Stomach (tissue), 8 donors: ENCODE measurements at regions not wholly inside any gene's neighbourhood (a gene's known extent, or its start where the extent isn't known, plus 50 kb on each side); places are given as distances from the start of the nearest gene placed in this dataset.
A peak's percentile ranks its signal among the peaks of the same experiment; 100 is the strongest.

Experiments
- DNase-seq, 2 donors: peaks; one replicate each; pipeline versions ENCODE4 v3.0.0 to v3.0.0-alpha.2; 2013 to 2019
- H3K27ac ChIP-seq, 5 donors: fragments of 200-600 bp in 4 of 5; sonication (generic) in 4 of 5; one replicate each; pipeline ENCODE4 v1.5.1; 2013 to 2019; ENCODE audit warnings: mild to moderate bottlenecking in 1 of 5, moderate library complexity in 1 of 5
- H3K27me3 ChIP-seq, 3 donors: fragments of 200-600 bp; sonication (generic); one replicate each; pipeline ENCODE4 v1.5.1; 2017 to 2019; ENCODE audit warnings: mixed run types in 1 of 3
- H3K36me3 ChIP-seq, 4 donors: fragments of 200-600 bp; sonication (generic); 1 replicate in 3 of 4; 2 replicates in 1 of 4; pipeline ENCODE4 v1.5.1; 2016 to 2019
- H3K4me1 ChIP-seq, 4 donors: fragments of 200-600 bp; sonication (generic); one replicate each; pipeline ENCODE4 v1.5.1; 2016 to 2019
- H3K4me3 ChIP-seq, 4 donors: fragments of 200-600 bp; sonication (generic) in 3 of 4; one replicate each; pipeline ENCODE4 v1.5.1; 2016 to 2019; ENCODE audit warnings: mild to moderate bottlenecking in 1 of 4
- H3K9me3 ChIP-seq, 4 donors: fragments of 200-600 bp; sonication (generic); one replicate each; pipeline ENCODE4 v1.5.1; 2016 to 2019
- EP300 ChIP-seq: sonication (generic); formaldehyde crosslinking; IDR thresholded peaks from one replicate; pipeline ENCODE4 v1.6.1; 2017; ENCODE audit warnings: antibody characterized with exemption
- POLR2A ChIP-seq, 4 donors: fragments of 450-650 bp; IDR thresholded peaks; one replicate each; pipeline ENCODE4 v1.6.1; 2016; ENCODE audit warnings: antibody characterized with exemption in 4 of 4, control low read depth in 2 of 4, mild to moderate bottlenecking in 1 of 4, moderate library complexity in 1 of 4
- POLR2AphosphoS5 ChIP-seq, 3 donors: sonication (generic); formaldehyde crosslinking; IDR thresholded peaks; one replicate each; pipeline ENCODE4 v1.6.1; 2016; ENCODE audit warnings: antibody characterized with exemption in 3 of 3
- WGBS, 5 donors: extraction: QIAGEN DNeasy Blood & Tissue Kit in 3 of 5; methylation state at CpG; one replicate each; pipeline versions ENCODE4 v1.1.5 to v1.1.7; 2013 to 2018; 5-methylcytosine and 5-hydroxymethylcytosine counted together
- intact Hi-C: fragments of 100-400 bp; cut with DNase I; formaldehyde crosslinking; loops from one replicate; pipeline ENCODE4 v1.15.1; 2023; ENCODE audit warnings: low total_unique reads
- TF ChIP-seq, protein P1 (sequence below), 7 experiments: fragments of 450-650 bp in 4 of 7; fragments of 200-600 bp in 3 of 7; sonication (generic) in 3 of 7; IDR thresholded peaks; one replicate each; pipeline ENCODE4 v1.5.1; 2016 to 2019; ENCODE audit warnings: antibody characterized with exemption in 7 of 7, control low read depth in 2 of 7, mild to moderate bottlenecking in 1 of 7
- donor health status: healthy with polysubstance abuse.
- donor health status: Bipolar disorder and iron deficiency.
- donor health status: healthy.

DNA sequence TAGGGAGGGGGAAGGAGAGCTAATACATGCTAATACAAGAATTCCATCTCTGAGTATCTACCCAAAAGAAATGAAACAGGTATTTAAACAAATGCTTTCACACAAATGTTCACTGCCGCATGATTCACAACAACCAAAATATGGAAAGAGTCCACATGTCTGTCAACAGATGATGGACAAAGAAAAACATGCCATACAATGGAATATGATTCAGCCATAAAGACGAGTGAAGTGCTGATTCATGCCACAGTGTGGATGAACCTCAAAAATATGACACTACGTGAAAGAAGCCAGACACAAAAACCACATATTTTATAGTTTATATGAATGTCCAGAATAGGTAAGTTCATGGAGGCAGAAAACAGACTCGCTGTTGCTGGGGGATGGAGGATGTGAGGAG, 321.4 kb downstream of the FOXL1 start:
- no peak for DNase-seq
- TF ChIP-seq EP300, result no peak
- TF ChIP-seq POLR2A (IDR thresholded peaks at IDR 0.05), result no peak
- TF ChIP-seq, protein P1, sequence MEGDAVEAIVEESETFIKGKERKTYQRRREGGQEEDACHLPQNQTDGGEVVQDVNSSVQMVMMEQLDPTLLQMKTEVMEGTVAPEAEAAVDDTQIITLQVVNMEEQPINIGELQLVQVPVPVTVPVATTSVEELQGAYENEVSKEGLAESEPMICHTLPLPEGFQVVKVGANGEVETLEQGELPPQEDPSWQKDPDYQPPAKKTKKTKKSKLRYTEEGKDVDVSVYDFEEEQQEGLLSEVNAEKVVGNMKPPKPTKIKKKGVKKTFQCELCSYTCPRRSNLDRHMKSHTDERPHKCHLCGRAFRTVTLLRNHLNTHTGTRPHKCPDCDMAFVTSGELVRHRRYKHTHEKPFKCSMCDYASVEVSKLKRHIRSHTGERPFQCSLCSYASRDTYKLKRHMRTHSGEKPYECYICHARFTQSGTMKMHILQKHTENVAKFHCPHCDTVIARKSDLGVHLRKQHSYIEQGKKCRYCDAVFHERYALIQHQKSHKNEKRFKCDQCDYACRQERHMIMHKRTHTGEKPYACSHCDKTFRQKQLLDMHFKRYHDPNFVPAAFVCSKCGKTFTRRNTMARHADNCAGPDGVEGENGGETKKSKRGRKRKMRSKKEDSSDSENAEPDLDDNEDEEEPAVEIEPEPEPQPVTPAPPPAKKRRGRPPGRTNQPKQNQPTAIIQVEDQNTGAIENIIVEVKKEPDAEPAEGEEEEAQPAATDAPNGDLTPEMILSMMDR (IDR thresholded peaks at IDR 0.05), result no peak
- TF ChIP-seq POLR2AphosphoS5 (IDR thresholded peaks at IDR 0.05), result no peak
- no peaks in the 10 kb centered on the region for H3K9me3 ChIP-seq
- no peak overlapping the region for H3K4me3 ChIP-seq
- no peak overlapping the region for H3K27ac ChIP-seq
- no peaks in the 10 kb centered on the region for H3K36me3 ChIP-seq
- 76 to 89% (median 82%) methylated on average over 4 of the region's 4 CpGs for WGBS, 5 donors
- H3K4me1 ChIP-seq, result no peaks in the 10 kb centered on the region
- intact Hi-C loops, result no loop called here
- peaks cover 0 to 27% (median 5%) of the 10 kb centered on the region in 3 donors for H3K27me3 ChIP-seq

DNA sequence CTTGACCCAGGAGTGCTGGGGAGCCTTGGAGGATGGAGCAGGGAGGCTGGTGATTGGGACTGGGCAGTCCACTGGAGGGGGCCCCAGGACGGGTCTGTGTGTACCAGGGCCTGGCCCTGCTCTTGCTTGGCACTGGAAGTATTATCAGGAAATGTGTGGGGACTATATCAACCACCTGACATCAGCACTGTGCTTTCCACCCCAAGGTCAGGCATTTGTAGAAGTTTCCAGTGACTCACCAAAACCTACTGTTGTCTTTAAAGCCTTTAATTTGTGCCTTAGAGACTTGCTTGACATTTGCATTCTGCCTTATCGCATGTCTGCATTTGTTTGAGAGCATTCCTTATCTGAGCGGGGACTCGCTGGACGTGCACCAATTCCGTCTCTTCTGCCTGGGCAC, 323.1 kb downstream of the FOXL1 start:
- H3K9me3 ChIP-seq, result no peaks in the 10 kb centered on the region
- H3K4me3 ChIP-seq, result no peak overlapping the region
- no peak for TF ChIP-seq POLR2A (IDR thresholded peaks at IDR 0.05)
- no peak for TF ChIP-seq POLR2AphosphoS5 (IDR thresholded peaks at IDR 0.05)
- TF ChIP-seq, protein P1 (IDR thresholded peaks at IDR 0.05), result no peak
- no peak for TF ChIP-seq EP300
- no peaks in the 10 kb centered on the region for H3K4me1 ChIP-seq
- no peaks in the 10 kb centered on the region for H3K36me3 ChIP-seq
- DNase-seq, result peak in 1 of 2 donors; percentile 67
- intact Hi-C loops, result no loop called here
- no peak overlapping the region for H3K27ac ChIP-seq
- 21 to 55% (median 41%) methylated on average over 6 of the region's 6 CpGs for WGBS, 5 donors
- peaks cover 0 to 16% (median 0%) of the 10 kb centered on the region in 3 donors for H3K27me3 ChIP-seq

DNA sequence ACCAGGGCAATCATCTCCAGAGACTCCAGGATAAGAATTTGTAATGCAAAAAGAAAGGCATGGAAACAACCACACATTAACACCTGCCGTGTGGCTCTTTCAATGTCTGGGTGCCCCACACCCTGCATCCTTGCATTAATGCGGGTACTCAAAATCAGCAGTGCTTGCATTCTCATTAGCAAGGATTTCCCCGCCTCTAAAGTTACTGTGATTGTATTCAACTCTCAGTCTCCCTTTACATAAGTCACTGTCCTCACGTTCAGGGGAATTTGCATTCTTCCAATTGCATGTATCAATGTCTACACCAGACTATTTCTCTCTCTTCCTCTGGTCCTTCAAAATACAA, 324.3 kb downstream of the FOXL1 start:
- Histone ChIP-seq H3K4me3 (no peak overlapping the region), H3K27me3 (peaks cover 0 to 20% (median 0%) of the 10 kb centered on the region in 3 donors), H3K36me3 (no peaks in the 10 kb centered on the region), H3K4me1 (no peaks in the 10 kb centered on the region), H3K9me3 (no peaks in the 10 kb centered on the region), H3K27ac (no peak overlapping the region)
- TF ChIP-seq POLR2A (IDR thresholded peaks at IDR 0.05) (no peak), POLR2AphosphoS5 (IDR thresholded peaks at IDR 0.05) (no peak), EP300 (no peak)
- TF ChIP-seq, protein P1 (IDR thresholded peaks at IDR 0.05), result no peak
- no peak for DNase-seq
- intact Hi-C loops, result no loop called here
- 74 to 79% (median 77%) methylated on average over 4 of the region's 4 CpGs for WGBS, 5 donors

DNA sequence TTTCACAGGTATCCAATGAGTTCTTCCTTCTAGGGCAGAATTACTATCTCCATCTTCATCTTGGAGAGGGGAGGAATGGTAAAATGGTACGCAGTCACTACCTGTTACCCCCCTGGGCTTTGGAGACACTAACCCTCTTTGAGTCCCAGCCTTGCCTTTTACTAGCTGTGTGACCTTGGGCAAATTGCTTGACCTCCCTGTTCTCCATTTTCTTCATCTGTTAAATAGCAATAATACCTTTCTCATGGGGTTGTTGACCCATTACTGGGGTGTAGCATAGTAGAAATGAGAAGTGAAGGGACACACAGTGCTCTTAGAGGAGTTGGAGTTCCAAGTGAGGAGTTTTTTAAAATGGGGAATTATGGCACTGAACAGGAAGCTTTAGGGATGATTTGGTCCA, 324.7 kb downstream of the FOXL1 start:
- intact Hi-C loops, result no loop called here

More for the DNA sequence above, 324.7 kb downstream of the FOXL1 start:
- WGBS, 5 donors, result 86 to 96% (median 88%) methylated on average over 1 of the region's 1 CpG
- Histone ChIP-seq H3K27me3 (peaks cover 0 to 24% (median 0%) of the 10 kb centered on the region in 3 donors), H3K36me3 (no peaks in the 10 kb centered on the region), H3K4me1 (no peaks in the 10 kb centered on the region), H3K27ac (no peak overlapping the region), H3K4me3 (no peak overlapping the region), H3K9me3 (no peaks in the 10 kb centered on the region)
- DNase-seq, result no peak
- TF ChIP-seq, protein P1 (IDR thresholded peaks at IDR 0.05), result no peak
- TF ChIP-seq POLR2AphosphoS5 (IDR thresholded peaks at IDR 0.05), result no peak
- TF ChIP-seq POLR2A (IDR thresholded peaks at IDR 0.05), result no peak
